HFFc6 (cell line): ENCODE measurements at regions not wholly inside any gene's neighbourhood (a gene's known extent, or its start where the extent isn't known, plus 50 kb on each side); places are given as distances from the start of the nearest gene placed in this dataset.

Experiments
- DNase-seq: peaks from one replicate; pipeline ENCODE4 v3.0.0-alpha.2; 2018
- H3K27ac Mint-ChIP-seq: 2 replicates; pipeline ENCODE4 v1.8.0; 2020; ENCODE audit warnings: mild to moderate bottlenecking, mixed read lengths
- H3K27me3 Mint-ChIP-seq: 2 replicates; pipeline ENCODE4 v1.8.0; 2021; ENCODE audit warnings: mild to moderate bottlenecking, moderate library complexity, mixed read lengths; ENCODE audit not compliant: insufficient read depth
- H3K36me3 Mint-ChIP-seq: 2 replicates; pipeline ENCODE4 v1.8.0; 2021; ENCODE audit warnings: low read depth, mixed read lengths
- H3K4me1 Mint-ChIP-seq: 2 replicates; pipeline ENCODE4 v1.8.0; 2020; ENCODE audit warnings: low read depth, mixed read lengths
- H3K4me3 Mint-ChIP-seq: 2 replicates; pipeline ENCODE4 v1.8.0; 2020; ENCODE audit warnings: mild to moderate bottlenecking, moderate library complexity, mixed read lengths
- H3K9me3 Mint-ChIP-seq: 2 replicates; pipeline ENCODE4 v1.8.0; 2020; ENCODE audit warnings: mild to moderate bottlenecking, mixed read lengths
- TF ChIP-seq, protein P1 (sequence below): fragments of 200-600 bp; sonication (generic); IDR thresholded peaks from 2 replicates; pipeline ENCODE4 v1.5.0; 2021; ENCODE audit warnings: antibody characterized with exemption, mild to moderate bottlenecking

DNA sequence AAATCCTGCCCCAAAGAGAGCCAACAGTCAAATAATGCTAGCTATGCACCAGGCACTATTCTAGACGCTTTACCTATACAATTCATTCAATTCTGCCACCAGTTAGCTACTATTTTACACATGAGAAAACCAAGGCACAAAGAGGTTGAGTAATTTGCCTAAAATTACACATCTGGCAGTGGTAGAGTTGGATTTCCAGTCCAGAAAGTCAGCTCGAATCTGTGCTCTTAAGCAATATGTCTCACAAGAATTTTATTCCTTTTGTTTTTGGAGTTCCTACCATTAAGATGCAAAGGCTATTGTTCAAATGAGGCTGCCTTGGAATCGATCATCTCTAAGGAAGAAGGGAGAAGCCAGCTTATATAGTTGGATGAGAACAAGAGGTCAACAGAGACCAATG, 256.9 kb upstream of the RASA1 start:
- TF ChIP-seq, protein P1, sequence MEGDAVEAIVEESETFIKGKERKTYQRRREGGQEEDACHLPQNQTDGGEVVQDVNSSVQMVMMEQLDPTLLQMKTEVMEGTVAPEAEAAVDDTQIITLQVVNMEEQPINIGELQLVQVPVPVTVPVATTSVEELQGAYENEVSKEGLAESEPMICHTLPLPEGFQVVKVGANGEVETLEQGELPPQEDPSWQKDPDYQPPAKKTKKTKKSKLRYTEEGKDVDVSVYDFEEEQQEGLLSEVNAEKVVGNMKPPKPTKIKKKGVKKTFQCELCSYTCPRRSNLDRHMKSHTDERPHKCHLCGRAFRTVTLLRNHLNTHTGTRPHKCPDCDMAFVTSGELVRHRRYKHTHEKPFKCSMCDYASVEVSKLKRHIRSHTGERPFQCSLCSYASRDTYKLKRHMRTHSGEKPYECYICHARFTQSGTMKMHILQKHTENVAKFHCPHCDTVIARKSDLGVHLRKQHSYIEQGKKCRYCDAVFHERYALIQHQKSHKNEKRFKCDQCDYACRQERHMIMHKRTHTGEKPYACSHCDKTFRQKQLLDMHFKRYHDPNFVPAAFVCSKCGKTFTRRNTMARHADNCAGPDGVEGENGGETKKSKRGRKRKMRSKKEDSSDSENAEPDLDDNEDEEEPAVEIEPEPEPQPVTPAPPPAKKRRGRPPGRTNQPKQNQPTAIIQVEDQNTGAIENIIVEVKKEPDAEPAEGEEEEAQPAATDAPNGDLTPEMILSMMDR, result no peak
- H3K4me3 Mint-ChIP-seq, result no peak overlapping the region
- no peaks in the 10 kb centered on the region for H3K27me3 Mint-ChIP-seq
- no peaks in the 10 kb centered on the region for H3K9me3 Mint-ChIP-seq
- peaks cover 17% of the 10 kb centered on the region for H3K4me1 Mint-ChIP-seq
- DNase-seq, result no peak
- no peak overlapping the region for H3K27ac Mint-ChIP-seq
- H3K36me3 Mint-ChIP-seq, result no peaks in the 10 kb centered on the region

DNA sequence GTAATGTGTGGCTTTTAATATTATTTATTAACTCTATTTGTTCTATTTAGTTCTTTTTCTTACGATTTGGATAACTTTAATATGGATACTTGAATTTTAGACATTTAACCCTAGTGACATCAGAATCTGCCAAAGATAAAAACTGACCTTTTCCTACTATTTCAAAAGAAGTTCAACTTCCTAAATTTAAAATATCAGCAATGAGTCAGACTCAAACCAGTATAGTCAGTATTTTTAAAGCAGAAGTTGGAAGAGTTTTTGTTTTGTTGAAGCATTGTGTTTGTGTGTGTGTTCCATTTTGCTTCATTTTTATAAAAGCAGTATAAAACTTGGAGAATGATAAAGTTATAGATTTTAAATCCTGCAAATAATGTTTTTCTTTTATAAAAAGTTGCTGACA, 251.8 kb upstream of the RASA1 start:
- TF ChIP-seq, protein P1, result no peak
- DNase-seq, result no peak
- Mint-ChIP-seq H3K27me3 (no peaks in the 10 kb centered on the region), H3K36me3 (no peaks in the 10 kb centered on the region), H3K27ac (no peak overlapping the region), H3K4me1 (peaks cover 26% of the 10 kb centered on the region), H3K9me3 (no peaks in the 10 kb centered on the region), H3K4me3 (no peak overlapping the region)

DNA sequence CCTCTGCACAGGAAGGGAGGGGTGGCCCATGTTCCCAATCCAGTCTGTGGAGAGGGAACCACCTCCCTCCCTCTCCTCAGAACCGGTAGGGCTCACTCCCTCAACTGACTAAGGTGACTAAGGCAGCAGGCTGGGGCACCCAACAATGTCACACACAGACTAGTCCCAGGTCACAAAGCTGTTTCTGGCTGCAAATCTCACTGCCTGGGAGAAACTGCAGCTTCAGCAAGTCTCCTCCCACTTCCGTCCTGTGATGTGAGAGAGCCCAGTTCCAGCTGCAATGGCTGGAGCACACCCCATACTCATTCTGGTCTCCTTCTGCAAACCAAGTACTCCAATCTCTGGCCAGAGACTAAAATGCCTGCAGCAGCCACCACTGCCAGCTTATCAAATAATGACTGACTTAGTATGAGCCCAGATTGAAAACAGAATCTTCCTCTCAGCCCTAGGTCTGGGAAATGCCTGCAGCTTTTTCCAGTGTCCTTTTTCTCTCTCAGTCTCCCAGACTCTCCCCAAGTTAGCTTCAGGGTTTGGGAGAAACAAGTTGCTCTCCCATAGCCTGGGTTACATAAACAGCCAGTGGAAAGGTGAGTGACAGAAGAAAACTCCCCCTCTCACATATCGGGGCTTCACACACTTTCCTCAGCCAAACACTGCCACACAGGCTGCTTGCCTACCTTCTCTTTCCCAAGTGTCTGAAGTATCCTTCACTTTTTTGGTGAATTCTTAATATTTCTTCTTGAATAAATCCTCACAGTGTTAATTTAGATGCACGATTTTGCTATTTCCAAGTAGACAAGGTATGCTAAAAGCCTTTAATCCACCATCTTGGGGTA, 247.4 kb upstream of the RASA1 start:
- H3K36me3 Mint-ChIP-seq, result no peaks in the 10 kb centered on the region
- H3K4me3 Mint-ChIP-seq, result peak overlapping the region; percentile 43
- peaks cover 10% of the 10 kb centered on the region for H3K9me3 Mint-ChIP-seq
- H3K27ac Mint-ChIP-seq, result no peak overlapping the region
- DNase-seq, result no peak
- H3K4me1 Mint-ChIP-seq, result peaks cover 26% of the 10 kb centered on the region
- no peaks in the 10 kb centered on the region for H3K27me3 Mint-ChIP-seq
- TF ChIP-seq, protein P1, result no peak

DNA sequence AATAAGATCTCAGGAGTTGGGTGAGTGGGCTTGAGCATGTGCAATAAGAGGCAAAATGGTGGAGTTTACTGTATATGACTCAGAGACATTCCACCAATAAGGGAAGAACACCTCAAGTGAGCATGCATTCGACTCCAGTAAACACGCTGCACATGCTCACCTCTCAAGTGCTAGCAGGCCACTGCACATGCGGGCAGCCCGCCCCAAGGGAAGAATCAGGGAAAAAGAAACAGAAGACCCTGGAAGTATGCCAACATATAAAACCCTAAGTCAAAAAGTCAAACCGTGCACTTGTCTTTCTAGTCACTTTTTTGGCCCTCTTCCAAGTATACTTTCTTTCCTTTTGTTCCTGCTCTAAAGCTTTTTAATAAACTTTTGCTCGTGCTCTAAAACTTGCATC, 245.3 kb upstream of the RASA1 start:
- Mint-ChIP-seq H3K36me3 (no peaks in the 10 kb centered on the region), H3K27me3 (no peaks in the 10 kb centered on the region), H3K4me3 (no peak overlapping the region), H3K4me1 (peaks cover 18% of the 10 kb centered on the region), H3K9me3 (peaks cover 10% of the 10 kb centered on the region), H3K27ac (no peak overlapping the region)
- no peak for DNase-seq
- TF ChIP-seq, protein P1, result no peak

DNA sequence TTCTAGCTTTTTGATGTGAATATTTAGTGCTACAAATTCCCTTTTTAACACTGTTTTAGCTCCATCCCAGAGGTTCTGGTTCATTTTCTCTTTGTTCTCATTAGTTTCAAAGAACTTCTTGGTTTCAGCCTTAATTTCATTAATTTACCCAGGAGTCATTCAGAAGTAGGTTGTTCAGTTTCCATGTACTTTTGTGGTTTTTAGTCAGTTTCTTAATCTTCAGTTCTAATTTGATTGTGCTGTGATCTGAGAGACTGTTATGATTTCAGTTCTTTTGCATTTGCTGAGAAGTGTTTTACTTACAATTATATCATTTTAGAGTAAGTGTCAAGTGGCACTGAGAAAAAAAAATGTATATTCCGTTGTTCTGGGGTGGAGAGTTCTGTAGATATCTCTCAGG, 240.1 kb upstream of the RASA1 start:
- no peaks in the 10 kb centered on the region for H3K36me3 Mint-ChIP-seq
- no peak overlapping the region for H3K4me3 Mint-ChIP-seq
- H3K27ac Mint-ChIP-seq, result no peak overlapping the region
- peaks cover 3% of the 10 kb centered on the region; the same call in 1 of the 2 replicates for H3K27me3 Mint-ChIP-seq
- TF ChIP-seq, protein P1, result no peak
- no peak for DNase-seq
- H3K4me1 Mint-ChIP-seq, result no peaks in the 10 kb centered on the region
- H3K9me3 Mint-ChIP-seq, result peaks cover 10% of the 10 kb centered on the region
